ENCODE measurements at regions not wholly inside any gene's neighbourhood (a gene's known extent, or its start where the extent isn't known, plus 50 kb on each side); places are given as distances from the start of the nearest gene placed in this dataset.
A peak's percentile ranks its signal among the peaks of the same experiment; 100 is the strongest.

- no peak overlapping the region for H3K27ac ChIP-seq
Observed at GRCh38 chr2:128377071-128377910, 58.6 kb upstream of the HS6ST1 start.

GRCh38 chr2:128378231-128379020 lies 59.8 kb upstream of the HS6ST1 start:
- TF ChIP-seq POLR2A (IDR thresholded peaks at IDR 0.05), result no peak
- TF ChIP-seq CTCF (IDR thresholded peaks at IDR 0.05), result no peak
- Histone ChIP-seq H3K4me1 (no peaks in the 10 kb centered on the region), H3K4me3 (no peak overlapping the region), H3K9me3 (no peaks in the 10 kb centered on the region), H3K27me3 (no peaks in the 10 kb centered on the region), H3K27ac (no peak overlapping the region), H3K36me3 (no peaks in the 10 kb centered on the region)
- 72% methylated on average over 6 of the region's 16 CpGs for WGBS (ENCODE audit: insufficient coverage, low coverage, low lambda C conversion rate, missing lambda C conversion rate)
- no peak for ATAC-seq
- intact Hi-C loops (cut with DNase I), result no loop called here
- peak; percentile 9 to 37 (median 36) for DNase-seq

More at GRCh38 chr2:128377071-128377910, 58.6 kb upstream of the HS6ST1 start:
- intact Hi-C loops (cut with DNase I), result no loop called here
- 81% methylated on average over 3 of the region's 16 CpGs for WGBS (ENCODE audit: insufficient coverage, low coverage, low lambda C conversion rate, missing lambda C conversion rate)
- no peaks in the 10 kb centered on the region for H3K4me1 ChIP-seq
- no peaks in the 10 kb centered on the region for H3K36me3 ChIP-seq
- no peak overlapping the region for H3K4me3 ChIP-seq
- DNase-seq, result peak in 2 of 3 donors; percentile 11 to 35
- no peak for ATAC-seq
- H3K9me3 ChIP-seq, result no peaks in the 10 kb centered on the region
- no peaks in the 10 kb centered on the region for H3K27me3 ChIP-seq
- TF ChIP-seq CTCF (IDR thresholded peaks at IDR 0.05) (no peak), POLR2A (IDR thresholded peaks at IDR 0.05) (no peak)

GRCh38 chr2:128379021-128380015 lies 60.6 kb upstream of the HS6ST1 start:
- Histone ChIP-seq H3K27ac (no peak overlapping the region), H3K36me3 (no peaks in the 10 kb centered on the region), H3K27me3 (no peaks in the 10 kb centered on the region), H3K9me3 (no peaks in the 10 kb centered on the region), H3K4me3 (no peak overlapping the region), H3K4me1 (no peaks in the 10 kb centered on the region)
- 48% methylated on average over 12 of the region's 22 CpGs for WGBS (ENCODE audit: insufficient coverage, low coverage, low lambda C conversion rate, missing lambda C conversion rate)
- ATAC-seq, result peak in 3 of 4 donors; percentile 22 to 40 (median 40)
- DNase-seq, result peak; percentile 16 to 39 (median 28)
- no peak for TF ChIP-seq CTCF (IDR thresholded peaks at IDR 0.05)
- TF ChIP-seq POLR2A (IDR thresholded peaks at IDR 0.05), result no peak
- intact Hi-C loops (cut with DNase I), result no loop called here

Data from right lobe of liver (tissue), 6 donors.